Urinary bladder (tissue), 3 donors: ENCODE measurements at regions not wholly inside any gene's neighbourhood (a gene's known extent, or its start where the extent isn't known, plus 50 kb on each side); places are given as distances from the start of the nearest gene placed in this dataset.
A peak's percentile ranks its signal among the peaks of the same experiment; 100 is the strongest.
"Not testable (repeated sequence)": the region's sequence is repeated elsewhere in the genome, so short reads cannot be mapped to it uniquely, and the experiment has no call there.

Source experiments
- DNase-seq: peaks from one replicate; pipeline ENCODE4 v3.0.0-alpha.2; 2015; ENCODE audit errors: extremely low spot score
- H3K27ac ChIP-seq: one replicate; pipeline ENCODE4 v1.5.1; 2013; ENCODE audit warnings: low read depth, mild to moderate bottlenecking, moderate library complexity
- H3K36me3 ChIP-seq: one replicate; pipeline ENCODE4 v1.6.1; 2013; ENCODE audit warnings: mild to moderate bottlenecking, moderate library complexity; ENCODE audit not compliant: insufficient read depth
- H3K4me1 ChIP-seq: one replicate; pipeline ENCODE4 v1.6.1; 2013; ENCODE audit warnings: mild to moderate bottlenecking, moderate library complexity; ENCODE audit not compliant: insufficient read depth
- H3K4me3 ChIP-seq: one replicate; pipeline ENCODE4 v1.5.1; 2013; ENCODE audit warnings: low read depth, low read length
- WGBS: extraction: QIAGEN DNeasy Blood & Tissue Kit; methylation state at CpG from one replicate; pipeline ENCODE4 v1.1.7; 2013; 5-methylcytosine and 5-hydroxymethylcytosine counted together
- donor health status: healthy with polysubstance abuse.
- donor health status: healthy.

- no peaks in the 10 kb centered on the region for H3K4me1 ChIP-seq
- DNase-seq, result peak; percentile 1
- 18% methylated on average over 1 of the region's 1 CpG for WGBS
- no peak overlapping the region for H3K27ac ChIP-seq
- no peak overlapping the region for H3K4me3 ChIP-seq
- H3K36me3 ChIP-seq, result no peaks in the 10 kb centered on the region
Observed at GRCh38 chr11:21988477-21988876, 204.4 kb upstream of the ANO5 start.

DNA sequence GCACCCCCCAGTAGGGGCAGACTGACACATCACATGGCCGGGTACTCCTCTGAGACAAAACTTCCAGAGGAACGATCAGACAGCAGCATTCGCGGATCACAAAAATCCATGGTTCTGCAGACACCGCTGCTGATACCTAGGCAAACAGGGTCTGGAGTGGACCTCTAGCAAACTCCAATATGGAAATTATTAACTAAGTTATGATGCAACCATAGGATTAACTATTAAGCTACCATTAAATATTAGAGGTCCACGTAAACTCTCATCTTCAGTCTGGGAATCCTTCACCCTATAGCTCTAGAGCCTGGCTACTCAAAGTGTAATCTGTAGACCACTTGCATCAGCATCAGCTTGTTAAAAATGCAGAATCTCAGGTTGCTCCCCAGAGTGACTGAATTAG lies 191.1 kb upstream of the ANO5 start:
- DNase-seq, H3K4me1 ChIP-seq, H3K27ac ChIP-seq, H3K36me3 ChIP-seq, H3K4me3 ChIP-seq: not testable (repeated sequence)
- WGBS, result 96% methylated on average over 6 of the region's 6 CpGs

- no peak overlapping the region for H3K4me3 ChIP-seq
- H3K36me3 ChIP-seq, result no peaks in the 10 kb centered on the region
- no peak for DNase-seq
Observed at GRCh38 chr11:22006901-22007300, 186.0 kb upstream of the ANO5 start.

DNA sequence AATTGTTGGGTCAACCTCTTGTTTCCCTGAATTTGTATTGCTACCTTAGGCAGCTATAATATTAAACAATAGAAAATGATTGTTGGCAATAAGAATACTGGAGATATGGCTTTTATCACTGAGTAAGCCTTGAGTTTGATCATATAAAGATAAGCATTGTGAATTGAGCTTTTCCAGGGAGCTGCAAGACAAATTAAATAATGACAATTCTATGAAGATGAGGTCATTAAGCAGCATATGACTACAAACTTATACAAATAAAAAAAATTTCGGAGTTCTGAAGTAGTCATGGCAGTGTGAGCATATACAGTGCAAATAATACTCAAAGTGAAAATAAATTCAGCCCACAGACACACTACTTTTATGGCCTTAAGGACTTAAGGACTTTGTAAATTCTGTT lies 161.1 kb upstream of the ANO5 start:
- Histone ChIP-seq H3K4me1 (no peaks in the 10 kb centered on the region), H3K27ac (no peak overlapping the region), H3K4me3 (no peak overlapping the region), H3K36me3 (no peaks in the 10 kb centered on the region)
- 27% methylated on average over 1 of the region's 1 CpG for WGBS
- no peak for DNase-seq

More at GRCh38 chr11:22006901-22007300, 186.0 kb upstream of the ANO5 start:
- no peaks in the 10 kb centered on the region for H3K4me1 ChIP-seq
- no peak overlapping the region for H3K27ac ChIP-seq

DNA sequence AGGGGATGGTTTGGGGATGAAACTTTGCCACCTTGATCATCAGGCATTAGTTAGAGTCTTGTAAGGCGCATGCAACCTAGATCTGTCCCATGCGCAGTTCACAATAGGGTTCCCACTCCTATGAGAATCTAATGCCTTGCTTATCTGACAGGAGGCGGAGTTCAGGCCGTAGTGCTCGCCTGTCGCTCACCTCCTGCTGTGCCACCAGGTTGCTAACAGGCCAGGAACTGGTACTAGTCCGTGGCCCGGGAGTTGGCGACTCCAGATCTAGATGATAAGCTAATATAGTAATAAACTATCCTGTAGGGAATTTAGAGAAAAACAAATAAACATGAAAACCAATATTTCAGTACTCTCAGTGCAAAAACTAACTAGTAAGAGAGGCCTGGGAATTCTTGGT lies 155.4 kb upstream of the ANO5 start:
- Histone ChIP-seq H3K36me3 (no peaks in the 10 kb centered on the region), H3K4me3 (no peak overlapping the region), H3K27ac (no peak overlapping the region), H3K4me1 (no peaks in the 10 kb centered on the region)
- WGBS, result 79% methylated on average over 9 of the region's 9 CpGs
- DNase-seq, result no peak

- DNase-seq, result no peak
- Histone ChIP-seq H3K36me3 (no peaks in the 10 kb centered on the region), H3K27ac (no peak overlapping the region), H3K4me1 (no peaks in the 10 kb centered on the region), H3K4me3 (no peak overlapping the region)
- WGBS, result 35% methylated on average over 2 of the region's 2 CpGs
Observed at GRCh38 chr11:22041039-22041438, 151.8 kb upstream of the ANO5 start.

DNA sequence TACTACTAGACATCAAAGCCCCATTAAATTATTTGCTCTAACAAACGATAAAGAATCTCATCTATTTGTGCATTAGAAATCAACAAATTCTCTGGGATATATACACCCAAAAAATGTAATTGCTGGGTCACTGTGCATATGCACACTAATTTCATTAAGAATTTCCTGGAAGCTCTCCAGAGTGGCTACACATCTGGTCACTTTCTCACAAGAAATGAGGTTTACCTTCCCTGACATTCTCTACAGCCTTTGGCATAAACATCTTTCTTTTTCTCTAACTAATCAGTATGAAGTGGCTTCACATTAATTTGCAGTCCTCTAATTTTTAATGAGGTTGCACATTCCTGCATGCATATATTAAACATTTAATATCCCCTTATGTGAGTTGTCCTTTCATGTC lies 150.8 kb upstream of the ANO5 start:
- Histone ChIP-seq H3K27ac (no peak overlapping the region), H3K4me3 (no peak overlapping the region), H3K4me1 (no peaks in the 10 kb centered on the region), H3K36me3 (no peaks in the 10 kb centered on the region)
- DNase-seq, result no peak
- 79% methylated on average over 1 of the region's 1 CpG for WGBS

- no peaks in the 10 kb centered on the region for H3K36me3 ChIP-seq
- H3K4me3 ChIP-seq, result no peak overlapping the region
- 83% methylated on average over 4 of the region's 4 CpGs for WGBS
- no peak overlapping the region for H3K27ac ChIP-seq
- DNase-seq, result no peak
- no peaks in the 10 kb centered on the region for H3K4me1 ChIP-seq
Observed at GRCh38 chr11:22044126-22044525, 148.8 kb upstream of the ANO5 start.

DNA sequence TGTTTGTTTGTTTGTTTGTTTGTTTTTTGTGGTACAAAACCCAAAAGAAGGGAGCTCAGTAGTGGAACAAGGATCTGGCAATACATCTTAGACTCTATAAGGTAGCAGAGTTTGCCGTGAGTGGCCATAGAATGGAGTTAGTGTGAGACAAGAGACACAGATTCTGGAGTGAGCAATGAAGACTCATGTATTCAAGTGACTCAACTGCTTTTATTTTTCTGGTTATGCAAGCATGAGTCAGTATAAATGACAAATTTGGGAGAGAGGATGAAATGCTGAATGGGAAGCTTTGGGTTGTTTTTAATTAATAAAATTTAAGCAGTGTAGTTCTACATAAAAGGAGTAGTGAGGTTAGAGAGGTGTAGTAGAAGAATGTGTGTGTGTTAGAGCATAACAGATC lies 143.6 kb upstream of the ANO5 start:
- no peak overlapping the region for H3K4me3 ChIP-seq
- H3K36me3 ChIP-seq, result no peaks in the 10 kb centered on the region
- no peaks in the 10 kb centered on the region for H3K4me1 ChIP-seq
- no peak for DNase-seq
- 89% methylated on average over 1 of the region's 1 CpG for WGBS
- H3K27ac ChIP-seq, result no peak overlapping the region

GRCh38 chr11:22065472-22065871 lies 127.4 kb upstream of the ANO5 start:
- no peaks in the 10 kb centered on the region for H3K36me3 ChIP-seq
- WGBS, result 64% methylated on average over 1 of the region's 1 CpG
- no peaks in the 10 kb centered on the region for H3K4me1 ChIP-seq
- H3K27ac ChIP-seq, result no peak overlapping the region
- DNase-seq, result no peak
- H3K4me3 ChIP-seq, result no peak overlapping the region

- no peak for DNase-seq
- 70% methylated on average over 2 of the region's 2 CpGs for WGBS
- Histone ChIP-seq H3K27ac (no peak overlapping the region), H3K36me3 (no peaks in the 10 kb centered on the region), H3K4me3 (no peak overlapping the region), H3K4me1 (no peaks in the 10 kb centered on the region)
Observed at GRCh38 chr11:22069844-22070243, 123.0 kb upstream of the ANO5 start.

- DNase-seq, result no peak
- no peak overlapping the region for H3K27ac ChIP-seq
- H3K4me3 ChIP-seq, result no peak overlapping the region
- 72% methylated on average over 5 of the region's 5 CpGs for WGBS
- no peaks in the 10 kb centered on the region for H3K36me3 ChIP-seq
- no peaks in the 10 kb centered on the region for H3K4me1 ChIP-seq
Observed at GRCh38 chr11:22076271-22076930, 116.5 kb upstream of the ANO5 start.

- no peaks in the 10 kb centered on the region for H3K36me3 ChIP-seq
- no peak overlapping the region for H3K4me3 ChIP-seq
- no peak for DNase-seq
- no peak overlapping the region for H3K27ac ChIP-seq
- WGBS, result 45% methylated on average over 3 of the region's 3 CpGs
- no peaks in the 10 kb centered on the region for H3K4me1 ChIP-seq
Observed at GRCh38 chr11:22078063-22078462, 114.8 kb upstream of the ANO5 start.

- WGBS, result 26% methylated on average over 1 of the region's 1 CpG
- Histone ChIP-seq H3K36me3 (no peaks in the 10 kb centered on the region), H3K4me1 (no peaks in the 10 kb centered on the region), H3K27ac (no peak overlapping the region), H3K4me3 (no peak overlapping the region)
- DNase-seq, result no peak
Observed at GRCh38 chr11:22079133-22079872, 113.6 kb upstream of the ANO5 start.
